Heart left ventricle (tissue), 16 donors: ENCODE measurements at regions not wholly inside any gene's neighbourhood (a gene's known extent, or its start where the extent isn't known, plus 50 kb on each side); places are given as distances from the start of the nearest gene placed in this dataset.

Source experiments
- ATAC-seq, 4 donors: fragments of 200-7000 bp; cut with Tn5 transposase; one replicate each; pipeline ENCODE4 v1.9.1; 2020 to 2022; ENCODE audit warnings: moderate library complexity in 4 of 4, mild to moderate bottlenecking in 3 of 4, moderate number of reproducible peaks in 1 of 4
- DNase-seq, 5 donors: peaks; one replicate each; pipeline ENCODE4 v3.0.0-alpha.2; 2020
- H3K27ac ChIP-seq, 12 donors: fragments of 200-600 bp; sonication (generic) in 4 of 12; one replicate each; pipeline versions ENCODE4 v1.5.0 to v1.8.0; 2016 to 2022; ENCODE audit warnings: mild to moderate bottlenecking in 2 of 12
- H3K27me3 ChIP-seq, 9 donors: fragments of 200-600 bp; sonication (generic) in 2 of 9; one replicate each; pipeline versions ENCODE4 v1.5.1 to v1.8.0; 2016 to 2022; ENCODE audit warnings: mild to moderate bottlenecking in 3 of 9
- H3K36me3 ChIP-seq, 9 donors: fragments of 200-600 bp; sonication (generic) in 2 of 9; one replicate each; pipeline versions ENCODE4 v1.5.0 to v1.8.0; 2018 to 2022; ENCODE audit warnings: mild to moderate bottlenecking in 2 of 9
- H3K4me1 ChIP-seq, 12 donors: fragments of 200-600 bp; sonication (generic) in 4 of 12; one replicate each; pipeline versions ENCODE4 v1.5.0 to v1.8.0; 2016 to 2022; ENCODE audit warnings: mild to moderate bottlenecking in 3 of 12
- H3K4me3 ChIP-seq, 12 donors: fragments of 200-600 bp; sonication (generic) in 4 of 12; one replicate each; pipeline versions ENCODE4 v1.5.0 to v1.8.0; 2017 to 2022; ENCODE audit warnings: mild to moderate bottlenecking in 9 of 12, moderate library complexity in 4 of 12
- H3K9me3 ChIP-seq, 12 donors: fragments of 200-600 bp; sonication (generic) in 4 of 12; one replicate each; pipeline versions ENCODE4 v1.5.0 to v1.8.0; 2016 to 2022; ENCODE audit warnings: mild to moderate bottlenecking in 1 of 12
- POLR2A ChIP-seq, 2 donors: fragments of 450-650 bp; IDR thresholded peaks; one replicate each; pipeline ENCODE4 v1.6.1; 2017; ENCODE audit warnings: antibody characterized with exemption in 2 of 2, mild to moderate bottlenecking in 2 of 2, moderate library complexity in 2 of 2
- WGBS, 4 donors: extraction: QIAGEN DNeasy Blood & Tissue Kit in 2 of 4; methylation state at CpG; one replicate each; pipeline versions ENCODE4 v1.1.5 to v1.1.7; 2013 to 2018; 5-methylcytosine and 5-hydroxymethylcytosine counted together
- intact Hi-C, 10 donors: fragments of 100-400 bp; cut with DNase I; formaldehyde crosslinking; loops; one replicate each; pipeline versions ENCODE4 v1.11.1 to v1.14.2; 2022
- TF ChIP-seq, protein P1 (sequence below), 12 donors: fragments of 200-600 bp; sonication (generic) in 4 of 12; IDR thresholded peaks; one replicate each; pipeline versions ENCODE4 v1.5.0 to v1.8.0; 2018 to 2022; ENCODE audit warnings: antibody characterized with exemption in 12 of 12, mild to moderate bottlenecking in 5 of 12
- donor health status: ischemic (EF 13 %, LVEDD 7.1; RV severe dilation, severe dysfunction).
- donor health status: healthy with polysubstance abuse.
- donor health status: DM: no; HTN: yes; CAD: no.
- donor health status: DM: no; HTN: no; CAD: no.
- donor health status: ischemic (EF 25% LVEDD 6.9; RV normal size, moderate dysfunction).
- donor health status: ischemic (EF 25% LVEDD 5.7; RV mildly dilated, moderate dysfunction).
- donor health status: healthy.
- donor health status: DM: yes; HTN: yes; CAD: no.
- donor health status: ischemic (EF 35%, LVEDD 5.7; RV mildly dilated, moderate dysfunction).
- donor health status: nonischemic (EF 11% LVEDD 7.7; RV severe dilation, severe dysfunction).
- donor health status: DM: yes; HTN: yes; CAD: no.
- donor health status: PGD.
- donor health status: ischemic (EF 29% LVEDD 5.4; RV normal size, mild dysfunction).
- donor health status: nonischemic (EF 23%, LVEDD 6.1; RV moderate dilation, normal function).

GRCh38 chr2:14815201-14815600 lies 182.7 kb downstream of the LRATD1 start:
- Histone ChIP-seq H3K4me1 (peaks cover 0 to 4% (median 0%) of the 10 kb centered on the region in 12 donors), H3K9me3 (no peaks in the 10 kb centered on the region), H3K27ac (no peak overlapping the region), H3K36me3 (no peaks in the 10 kb centered on the region), H3K27me3 (peaks cover 0 to 2% (median 0%) of the 10 kb centered on the region in 9 donors), H3K4me3 (no peak overlapping the region)
- intact Hi-C loops = no loop called here
- 51 to 88% (median 70%) methylated on average over 1 of the region's 1 CpG for WGBS, 4 donors
- no peak for TF ChIP-seq POLR2A (IDR thresholded peaks at IDR 0.05)
- DNase-seq = no peak
- peak in 1 of 4 donors; percentile 20 for ATAC-seq

DNA sequence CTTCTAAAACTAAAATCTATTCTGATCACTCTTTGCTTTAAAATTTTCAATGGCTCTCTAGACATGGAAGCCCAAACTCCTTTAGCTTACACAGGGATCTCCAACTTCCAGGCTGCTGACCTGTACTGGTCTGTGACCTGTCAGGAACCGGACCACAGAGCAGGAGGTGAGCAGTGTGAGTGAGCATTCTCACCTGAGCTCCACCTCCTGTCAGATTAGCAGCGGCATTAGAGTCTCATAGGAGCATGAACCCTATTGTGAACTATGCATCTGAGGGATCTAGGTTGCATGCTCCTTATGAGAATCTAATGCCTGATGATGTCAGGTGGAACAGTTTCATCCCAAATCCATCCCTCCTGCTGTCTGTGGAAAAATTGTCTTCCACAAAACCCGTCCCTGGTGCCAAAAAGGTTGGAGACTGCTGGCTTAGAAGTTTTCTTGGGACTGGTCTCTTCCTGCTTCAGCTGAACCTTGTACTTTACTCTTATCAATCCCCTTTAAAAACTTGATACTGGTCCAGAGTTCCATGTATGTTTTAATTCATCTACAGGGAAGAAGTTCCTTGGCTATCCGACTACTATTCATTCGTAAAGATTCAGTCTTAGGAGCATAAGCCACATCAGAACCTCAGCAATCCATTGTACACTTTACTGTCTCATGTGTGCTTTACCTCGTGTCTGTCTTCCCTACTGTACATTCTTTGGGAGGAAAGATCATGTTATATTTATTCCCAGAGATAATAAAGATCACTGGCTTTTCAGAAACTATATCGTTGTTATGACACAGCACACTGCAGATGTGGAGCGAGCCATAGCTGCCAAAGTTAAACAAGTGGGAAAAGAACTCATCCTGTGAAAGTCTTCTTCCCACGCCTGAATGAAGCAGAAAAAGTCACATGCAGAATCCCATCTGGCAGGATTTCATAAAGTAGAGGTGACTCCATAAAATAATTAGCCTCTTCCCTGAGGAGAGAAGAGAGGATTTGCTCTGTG lies 183.8 kb downstream of the LRATD1 start:
- peaks cover 0 to 2% (median 0%) of the 10 kb centered on the region in 9 donors for H3K27me3 ChIP-seq
- WGBS, 4 donors = 55 to 58% (median 57%) methylated on average over 9 of the region's 9 CpGs
- no peaks in the 10 kb centered on the region for H3K36me3 ChIP-seq
- DNase-seq (no peak), ATAC-seq (no peak)
- no peak overlapping the region for H3K27ac ChIP-seq
- H3K4me1 ChIP-seq = peaks cover 0 to 4% (median 0%) of the 10 kb centered on the region in 12 donors
- H3K9me3 ChIP-seq = no peaks in the 10 kb centered on the region
- intact Hi-C loops = no loop called here
- H3K4me3 ChIP-seq = no peak overlapping the region
- no peak for TF ChIP-seq POLR2A (IDR thresholded peaks at IDR 0.05)
- TF ChIP-seq, protein P1, sequence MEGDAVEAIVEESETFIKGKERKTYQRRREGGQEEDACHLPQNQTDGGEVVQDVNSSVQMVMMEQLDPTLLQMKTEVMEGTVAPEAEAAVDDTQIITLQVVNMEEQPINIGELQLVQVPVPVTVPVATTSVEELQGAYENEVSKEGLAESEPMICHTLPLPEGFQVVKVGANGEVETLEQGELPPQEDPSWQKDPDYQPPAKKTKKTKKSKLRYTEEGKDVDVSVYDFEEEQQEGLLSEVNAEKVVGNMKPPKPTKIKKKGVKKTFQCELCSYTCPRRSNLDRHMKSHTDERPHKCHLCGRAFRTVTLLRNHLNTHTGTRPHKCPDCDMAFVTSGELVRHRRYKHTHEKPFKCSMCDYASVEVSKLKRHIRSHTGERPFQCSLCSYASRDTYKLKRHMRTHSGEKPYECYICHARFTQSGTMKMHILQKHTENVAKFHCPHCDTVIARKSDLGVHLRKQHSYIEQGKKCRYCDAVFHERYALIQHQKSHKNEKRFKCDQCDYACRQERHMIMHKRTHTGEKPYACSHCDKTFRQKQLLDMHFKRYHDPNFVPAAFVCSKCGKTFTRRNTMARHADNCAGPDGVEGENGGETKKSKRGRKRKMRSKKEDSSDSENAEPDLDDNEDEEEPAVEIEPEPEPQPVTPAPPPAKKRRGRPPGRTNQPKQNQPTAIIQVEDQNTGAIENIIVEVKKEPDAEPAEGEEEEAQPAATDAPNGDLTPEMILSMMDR (IDR thresholded peaks at IDR 0.05) = no peak

DNA sequence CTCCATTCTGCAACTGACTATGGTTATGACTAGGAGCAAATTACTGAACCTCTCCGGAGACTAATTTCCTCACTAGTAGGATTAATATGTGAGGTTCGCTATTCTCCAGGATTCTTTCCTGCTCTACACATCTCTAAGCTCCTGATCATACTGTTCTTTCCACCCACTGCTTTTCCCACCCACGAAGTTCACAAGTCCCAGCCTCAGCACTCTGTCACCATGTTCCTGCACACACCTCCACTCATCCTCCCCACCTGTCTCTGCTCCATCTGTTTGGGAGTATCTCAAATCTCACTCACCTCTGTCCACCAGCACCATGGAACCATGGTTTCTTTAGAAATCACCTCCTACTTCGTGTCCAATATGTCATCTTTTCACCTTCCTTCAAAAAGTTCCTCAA lies 185.3 kb downstream of the LRATD1 start:
- no peak for TF ChIP-seq POLR2A (IDR thresholded peaks at IDR 0.05)
- TF ChIP-seq, protein P1 (IDR thresholded peaks at IDR 0.05) = no peak
- H3K27me3 ChIP-seq = peaks cover 0 to 2% (median 0%) of the 10 kb centered on the region in 9 donors
- no peaks in the 10 kb centered on the region for H3K36me3 ChIP-seq
- no peak for ATAC-seq
- no peak overlapping the region for H3K4me3 ChIP-seq
- H3K27ac ChIP-seq = no peak overlapping the region
- peaks cover 0 to 4% (median 0%) of the 10 kb centered on the region in 12 donors for H3K4me1 ChIP-seq
- intact Hi-C loops = no loop called here
- no peaks in the 10 kb centered on the region for H3K9me3 ChIP-seq
- DNase-seq = no peak
- WGBS, 4 donors = 59 to 76% (median 64%) methylated on average over 4 of the region's 4 CpGs

DNA sequence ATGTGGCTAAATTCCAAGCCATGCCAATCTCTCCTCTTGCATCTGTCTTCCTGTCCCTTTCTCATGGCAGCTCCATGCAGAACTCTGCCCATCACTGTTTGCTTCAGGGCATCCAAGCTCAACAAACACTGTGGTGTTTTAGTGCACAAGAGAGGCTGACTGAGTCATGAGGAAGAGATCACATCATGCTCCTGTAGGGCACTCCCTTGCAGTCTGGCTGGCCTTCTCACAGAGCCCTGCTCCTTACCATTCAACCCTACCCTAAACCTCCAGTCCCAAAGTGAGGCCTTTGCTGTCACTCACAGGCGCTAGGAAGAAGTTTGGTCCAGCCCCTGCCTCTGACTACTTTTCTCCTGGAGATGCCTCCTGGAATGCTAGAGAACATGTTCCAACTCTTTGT lies 194.0 kb downstream of the LRATD1 start:
- Histone ChIP-seq H3K27me3 (no peaks in the 10 kb centered on the region), H3K4me1 (no peaks in the 10 kb centered on the region), H3K36me3 (no peaks in the 10 kb centered on the region), H3K9me3 (no peaks in the 10 kb centered on the region), H3K27ac (no peak overlapping the region), H3K4me3 (no peak overlapping the region)
- DNase-seq (no peak), ATAC-seq (no peak)
- WGBS, 4 donors = 78 to 90% (median 81%) methylated on average over 1 of the region's 1 CpG
- TF ChIP-seq POLR2A (IDR thresholded peaks at IDR 0.05) = no peak
- TF ChIP-seq, protein P1 (IDR thresholded peaks at IDR 0.05) = no peak
- intact Hi-C loops = no loop called here
